ENCODE measurements at regions not wholly inside any gene's neighbourhood (a gene's known extent, or its start where the extent isn't known, plus 50 kb on each side); places are given as distances from the start of the nearest gene placed in this dataset.

- no peak overlapping the region for H3K4me3 ChIP-seq (ENCODE audit: low read depth, low read length)
- POLR2A ChIA-PET = no interaction called here
- no peak for TF ChIP-seq CTCF (IDR thresholded peaks at IDR 0.05; ENCODE audit: insufficient read depth, low read length, missing control alignments)
- CTCF ChIA-PET = no interaction called here
- no peak for DNase-seq (ENCODE audit: low read depth, low spot score)
Observed at GRCh38 chr21:27058673-27059605, 92.1 kb upstream of the ADAMTS5 start.

- DNase-seq (ENCODE audit: low read depth, low spot score) = no peak
- POLR2A ChIA-PET = no interaction called here
- CTCF ChIA-PET = no interaction called here
- H3K4me3 ChIP-seq (ENCODE audit: low read depth, low read length) = no peak overlapping the region
- TF ChIP-seq CTCF (IDR thresholded peaks at IDR 0.05; ENCODE audit: insufficient read depth, low read length, missing control alignments) = no peak
Observed at GRCh38 chr21:27057997-27058396, 91.1 kb upstream of the ADAMTS5 start.

GRCh38 chr21:27047658-27048314 is 80.9 kb upstream of the ADAMTS5 start:
- ChIA-PET POLR2A (no interaction called here), CTCF (interaction anchor here (1.3 kb wide), 1 partner anchor 13 kb away, joined by 3 read pairs; no protein-coding TSS in a partner anchor)
- no peak overlapping the region for H3K4me3 ChIP-seq (ENCODE audit: low read depth, low read length)
- DNase-seq (ENCODE audit: low read depth, low spot score) = no peak
- no peak for TF ChIP-seq CTCF (IDR thresholded peaks at IDR 0.05; ENCODE audit: insufficient read depth, low read length, missing control alignments)

GRCh38 chr21:27047283-27047657 is 80.4 kb upstream of the ADAMTS5 start:
- CTCF ChIA-PET = interaction anchor here (1.3 kb wide), 1 partner anchor 13 kb away, joined by 3 read pairs; no protein-coding TSS in a partner anchor
- POLR2A ChIA-PET = no interaction called here
- no peak for TF ChIP-seq CTCF (IDR thresholded peaks at IDR 0.05; ENCODE audit: insufficient read depth, low read length, missing control alignments)

GRCh38 chr21:27045281-27045985 is 78.5 kb upstream of the ADAMTS5 start:
- TF ChIP-seq CTCF (IDR thresholded peaks at IDR 0.05; ENCODE audit: insufficient read depth, low read length, missing control alignments) = no peak
- POLR2A ChIA-PET = no interaction called here
- CTCF ChIA-PET = no interaction called here
- DNase-seq (ENCODE audit: low read depth, low spot score) = no peak
- no peak overlapping the region for H3K4me3 ChIP-seq (ENCODE audit: low read depth, low read length)

More at GRCh38 chr21:27047283-27047657, 80.4 kb upstream of the ADAMTS5 start:
- DNase-seq (ENCODE audit: low read depth, low spot score) = no peak
- no peak overlapping the region for H3K4me3 ChIP-seq (ENCODE audit: low read depth, low read length)

- no peak overlapping the region for H3K4me3 ChIP-seq (ENCODE audit: low read depth, low read length)
- POLR2A ChIA-PET = no interaction called here
- no peak for DNase-seq (ENCODE audit: low read depth, low spot score)
- CTCF ChIA-PET = no interaction called here
- no peak for TF ChIP-seq CTCF (IDR thresholded peaks at IDR 0.05; ENCODE audit: insufficient read depth, low read length, missing control alignments)
Observed at GRCh38 chr21:27043377-27043776, 76.5 kb upstream of the ADAMTS5 start.

Measured in AG04449 (cell line).